Sigmoid colon (tissue), 6 donors: ENCODE measurements at regions not wholly inside any gene's neighbourhood (a gene's known extent, or its start where the extent isn't known, plus 50 kb on each side); places are given as distances from the start of the nearest gene placed in this dataset.

Experiments
- DNase-seq: peaks from one replicate; pipeline ENCODE4 v3.0.0-alpha.2; 2019
- H3K27ac ChIP-seq, 4 donors: fragments of 200-600 bp; sonication (generic); one replicate each; pipeline ENCODE4 v1.5.1; 2016 to 2019; ENCODE audit warnings: mild to moderate bottlenecking in 1 of 4
- H3K27me3 ChIP-seq, 3 donors: fragments of 200-600 bp; sonication (generic); one replicate each; pipeline ENCODE4 v1.5.1; 2019; ENCODE audit warnings: mild to moderate bottlenecking in 1 of 3
- H3K36me3 ChIP-seq, 4 donors: fragments of 200-600 bp; sonication (generic); one replicate each; pipeline ENCODE4 v1.5.1; 2016 to 2019
- H3K4me1 ChIP-seq, 4 donors: fragments of 200-600 bp; sonication (generic); one replicate each; pipeline ENCODE4 v1.5.1; 2017 to 2019
- H3K4me3 ChIP-seq, 4 donors: fragments of 200-600 bp; sonication (generic); one replicate each; pipeline ENCODE4 v1.5.1; 2017 to 2019; ENCODE audit warnings: mild to moderate bottlenecking in 2 of 4, moderate library complexity in 1 of 4
- H3K9me3 ChIP-seq, 4 donors: fragments of 200-600 bp in 3 of 4; sonication (generic) in 3 of 4; one replicate each; pipeline versions ENCODE4 v1.5.1 to v1.6.1; 2013 to 2019
- EP300 ChIP-seq, 4 donors: sonication (generic); formaldehyde crosslinking; IDR thresholded peaks; one replicate each; pipeline ENCODE4 v1.6.1; 2017; ENCODE audit warnings: antibody characterized with exemption in 4 of 4
- POLR2A ChIP-seq, 2 donors: fragments of 450-650 bp; IDR thresholded peaks; one replicate each; pipeline ENCODE4 v1.6.1; 2016; ENCODE audit warnings: antibody characterized with exemption in 2 of 2, mild to moderate bottlenecking in 2 of 2, moderate library complexity in 2 of 2
- POLR2AphosphoS5 ChIP-seq, 4 donors: sonication (generic); formaldehyde crosslinking; IDR thresholded peaks; one replicate each; pipeline ENCODE4 v1.6.1; 2017; ENCODE audit warnings: antibody characterized with exemption in 4 of 4
- WGBS, 2 donors: extraction: QIAGEN DNeasy Blood & Tissue Kit; methylation state at CpG; one replicate each; pipeline ENCODE4 v1.1.7; 2013; 5-methylcytosine and 5-hydroxymethylcytosine counted together
- intact Hi-C: fragments of 100-400 bp; cut with DNase I; formaldehyde crosslinking; loops from one replicate; pipeline ENCODE4 v1.15.1; 2023
- TF ChIP-seq, protein P1 (sequence below), 4 experiments: fragments of 450-650 bp in 3 of 4; fragments of 200-600 bp in 1 of 4; IDR thresholded peaks; one replicate each; pipeline ENCODE4 v1.5.1; 2016 to 2019; ENCODE audit warnings: antibody characterized with exemption in 4 of 4, mild to moderate bottlenecking in 3 of 4, moderate library complexity in 2 of 4
- donor health status: healthy with polysubstance abuse.
- donor health status: healthy.

DNA sequence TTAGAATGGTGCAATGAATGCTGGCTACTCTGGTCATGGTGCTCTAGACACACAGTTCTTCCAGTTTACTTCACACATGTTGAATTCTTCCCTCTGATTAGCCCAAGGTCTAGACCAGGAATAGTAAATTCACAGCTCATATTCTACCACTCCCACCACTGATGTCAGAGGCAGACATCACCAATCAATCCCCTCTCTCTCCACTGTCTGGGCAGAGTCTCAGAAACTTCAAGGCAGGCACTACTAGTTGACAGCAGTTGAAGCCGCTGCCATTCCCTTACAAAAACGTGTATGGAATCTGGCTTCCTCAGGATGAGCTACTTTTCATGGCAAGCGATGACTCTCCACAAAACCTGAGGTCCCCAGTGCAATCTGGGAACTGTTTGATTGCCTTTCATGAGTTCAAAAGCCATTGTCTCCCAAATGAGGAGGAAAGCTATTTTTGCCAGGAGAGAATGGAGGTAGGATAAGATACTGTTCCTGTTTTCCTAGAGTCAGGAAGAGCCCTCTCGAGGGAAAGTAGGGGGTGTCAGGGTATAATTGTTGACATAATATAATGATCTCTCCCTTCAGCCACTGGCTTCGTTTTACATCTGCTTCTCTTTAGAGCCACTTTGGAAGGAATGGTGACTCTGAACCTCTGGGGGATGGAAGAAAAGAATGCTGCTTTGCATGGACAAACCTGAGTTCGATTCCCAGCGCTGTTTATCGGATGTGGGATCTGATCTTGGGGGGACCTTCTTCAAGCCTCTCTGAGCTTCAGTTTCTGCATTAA is 90.0 kb downstream of the FOXL1 start:
- TF ChIP-seq EP300 (IDR thresholded peaks at IDR 0.05), result no peak
- TF ChIP-seq POLR2AphosphoS5 (IDR thresholded peaks at IDR 0.05), result no peak
- no peak for TF ChIP-seq POLR2A (IDR thresholded peaks at IDR 0.05)
- TF ChIP-seq, protein P1, sequence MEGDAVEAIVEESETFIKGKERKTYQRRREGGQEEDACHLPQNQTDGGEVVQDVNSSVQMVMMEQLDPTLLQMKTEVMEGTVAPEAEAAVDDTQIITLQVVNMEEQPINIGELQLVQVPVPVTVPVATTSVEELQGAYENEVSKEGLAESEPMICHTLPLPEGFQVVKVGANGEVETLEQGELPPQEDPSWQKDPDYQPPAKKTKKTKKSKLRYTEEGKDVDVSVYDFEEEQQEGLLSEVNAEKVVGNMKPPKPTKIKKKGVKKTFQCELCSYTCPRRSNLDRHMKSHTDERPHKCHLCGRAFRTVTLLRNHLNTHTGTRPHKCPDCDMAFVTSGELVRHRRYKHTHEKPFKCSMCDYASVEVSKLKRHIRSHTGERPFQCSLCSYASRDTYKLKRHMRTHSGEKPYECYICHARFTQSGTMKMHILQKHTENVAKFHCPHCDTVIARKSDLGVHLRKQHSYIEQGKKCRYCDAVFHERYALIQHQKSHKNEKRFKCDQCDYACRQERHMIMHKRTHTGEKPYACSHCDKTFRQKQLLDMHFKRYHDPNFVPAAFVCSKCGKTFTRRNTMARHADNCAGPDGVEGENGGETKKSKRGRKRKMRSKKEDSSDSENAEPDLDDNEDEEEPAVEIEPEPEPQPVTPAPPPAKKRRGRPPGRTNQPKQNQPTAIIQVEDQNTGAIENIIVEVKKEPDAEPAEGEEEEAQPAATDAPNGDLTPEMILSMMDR (IDR thresholded peaks at IDR 0.05), result no peak
- no peak for DNase-seq
- no peaks in the 10 kb centered on the region for H3K36me3 ChIP-seq
- H3K4me1 ChIP-seq, result peaks cover 0 to 9% (median 0%) of the 10 kb centered on the region in 4 donors
- peaks cover 0 to 1% (median 0%) of the 10 kb centered on the region in 4 donors for H3K9me3 ChIP-seq
- intact Hi-C loops, result no loop called here
- H3K27ac ChIP-seq, result no peak overlapping the region
- no peak overlapping the region for H3K4me3 ChIP-seq
- H3K27me3 ChIP-seq, result peaks cover 7 to 59% (median 12%) of the 10 kb centered on the region in 3 donors
- WGBS, 2 donors, result 62 to 71% methylated on average over 8 of the region's 8 CpGs

- no peaks in the 10 kb centered on the region for H3K36me3 ChIP-seq
- TF ChIP-seq POLR2AphosphoS5 (IDR thresholded peaks at IDR 0.05), result no peak
- TF ChIP-seq, protein P1 (IDR thresholded peaks at IDR 0.05), result no peak
- peaks cover 7 to 69% (median 13%) of the 10 kb centered on the region in 3 donors for H3K27me3 ChIP-seq
- DNase-seq, result no peak
- no peak overlapping the region for H3K27ac ChIP-seq
- peaks cover 0 to 9% (median 0%) of the 10 kb centered on the region in 4 donors for H3K4me1 ChIP-seq
- peaks cover 0 to 1% (median 0%) of the 10 kb centered on the region in 4 donors for H3K9me3 ChIP-seq
- H3K4me3 ChIP-seq, result no peak overlapping the region
- WGBS, 2 donors, result 79 to 81% methylated on average over 10 of the region's 10 CpGs
- intact Hi-C loops, result no loop called here
Measured at GRCh38 chr16:86669285-86669805, 91.0 kb downstream of the FOXL1 start.

- Histone ChIP-seq H3K27me3 (peaks cover 7 to 71% (median 13%) of the 10 kb centered on the region in 3 donors), H3K27ac (peak overlapping the region in 1 of 4 donors; percentile 8), H3K4me3 (no peak overlapping the region), H3K36me3 (no peaks in the 10 kb centered on the region), H3K4me1 (peaks cover 0 to 9% (median 0%) of the 10 kb centered on the region in 4 donors), H3K9me3 (peaks cover 0 to 1% (median 0%) of the 10 kb centered on the region in 4 donors)
- intact Hi-C loops, result no loop called here
- TF ChIP-seq, protein P1 (IDR thresholded peaks at IDR 0.05), result no peak
- peak in 1 of 4 donors; percentile 11 for TF ChIP-seq EP300 (IDR thresholded peaks at IDR 0.05)
- DNase-seq, result no peak
- 59 to 64% methylated on average over 30 of the region's 30 CpGs for WGBS, 2 donors
Measured at GRCh38 chr16:86669937-86670749, 91.8 kb downstream of the FOXL1 start.

- WGBS, 2 donors, result 85 to 87% methylated on average over 11 of the region's 11 CpGs
- TF ChIP-seq, protein P1 (IDR thresholded peaks at IDR 0.05), result no peak
- no peak for TF ChIP-seq POLR2A (IDR thresholded peaks at IDR 0.05)
- no peak for TF ChIP-seq EP300 (IDR thresholded peaks at IDR 0.05)
- no peak for TF ChIP-seq POLR2AphosphoS5 (IDR thresholded peaks at IDR 0.05)
- H3K27ac ChIP-seq, result peak overlapping the region in 1 of 4 donors; percentile 8
- no peak overlapping the region for H3K4me3 ChIP-seq
- intact Hi-C loops, result no loop called here
- peaks cover 0 to 1% (median 0%) of the 10 kb centered on the region in 4 donors for H3K9me3 ChIP-seq
- peaks cover 0 to 9% (median 0%) of the 10 kb centered on the region in 4 donors for H3K4me1 ChIP-seq
- no peaks in the 10 kb centered on the region for H3K36me3 ChIP-seq
- peaks cover 7 to 68% (median 13%) of the 10 kb centered on the region in 3 donors for H3K27me3 ChIP-seq
- no peak for DNase-seq
Measured at GRCh38 chr16:86670750-86671234, 92.4 kb downstream of the FOXL1 start.
